ENCODE measurements at regions not wholly inside any gene's neighbourhood (a gene's known extent, or its start where the extent isn't known, plus 50 kb on each side); places are given as distances from the start of the nearest gene placed in this dataset.
A peak's percentile ranks its signal among the peaks of the same experiment; 100 is the strongest.

- Histone ChIP-seq H3K4me1 (replicated peaks in 1 of 4; ENCODE audit: control insufficient read depth in 3 of 4, insufficient read depth in 4 of 4, low read length in 3 of 4) (no peaks in the 10 kb centered on the region; a peak in 2 of 7 replicates), H3K27me3 (replicated peaks in 1 of 4; ENCODE audit: control insufficient read depth in 3 of 4, extremely low read depth in 1 of 4, insufficient read depth in 3 of 4, low read length in 3 of 4) (no peaks in the 10 kb centered on the region), H2BK120ac (replicated peaks; ENCODE audit: low read depth, low read length) (no peak overlapping the region), H3K4me2 (ENCODE audit: insufficient read depth in 1 of 2, low read depth in 2 of 2, low read length in 2 of 2) (no peak overlapping the region), H3K79me1 (ENCODE audit: low read depth, low read length) (no peaks in the 10 kb centered on the region), H3K79me2 (ENCODE audit: control insufficient read depth in 1 of 2, insufficient read depth in 2 of 2, low read length in 2 of 2) (no peaks in the 10 kb centered on the region), H3K27ac (ENCODE audit: low read depth, low read length) (no peak overlapping the region), H2BK15ac (ENCODE audit: low read length) (no peak overlapping the region), H3K18ac (ENCODE audit: extremely low read depth, low read length) (no peak overlapping the region), H4K91ac (replicated peaks; ENCODE audit: insufficient read length, low read length) (no peak overlapping the region), H3K14ac (ENCODE audit: insufficient read length) (no peak overlapping the region), H3K23ac (ENCODE audit: insufficient read length) (no peak overlapping the region), H3K9ac (replicated peaks in 1 of 4; ENCODE audit: extremely low read depth in 1 of 4, low read depth in 3 of 4, low read length in 3 of 4) (no peak overlapping the region), H2AFZ (ENCODE audit: low read length) (no peak overlapping the region), H2BK12ac (ENCODE audit: low read depth, low read length) (no peak overlapping the region), H3K9me3 (ENCODE audit: insufficient read depth in 2 of 2, low read depth in 1 of 2, low read length in 1 of 2) (peaks cover 0 to 3% of the 10 kb centered on the region in 2 experiments; a peak in 1 of 4 replicates), H2AK5ac (ENCODE audit: low read depth, low read length) (no peak overlapping the region), H2BK20ac (ENCODE audit: low read length) (peak overlapping the region; percentile 80; the same call in 1 of the 2 replicates), H3K36me3 (ENCODE audit: control insufficient read depth in 2 of 4, insufficient read depth in 4 of 4, low read length in 3 of 4) (no peaks in the 10 kb centered on the region), H2BK5ac (ENCODE audit: low read depth, low read length) (no peak overlapping the region), H4K20me1 (replicated peaks in 1 of 2; ENCODE audit: control insufficient read depth in 1 of 2, insufficient read depth in 2 of 2, low read length in 2 of 2) (no peaks in the 10 kb centered on the region), H3K23me2 (ENCODE audit: low read depth, low read length) (no peaks in the 10 kb centered on the region), H3K4ac (replicated peaks; ENCODE audit: insufficient read length, low read depth, low read length) (no peak overlapping the region), H4K8ac (ENCODE audit: extremely low read depth, insufficient read depth, low read length) (no peak overlapping the region), H3K56ac (replicated peaks; ENCODE audit: insufficient read length, low read depth, low read length) (no peak overlapping the region), H3K4me3 (ENCODE audit: extremely low read depth in 1 of 4, insufficient read depth in 2 of 4, low read depth in 3 of 4, low read length in 4 of 4) (no peak overlapping the region), H4K5ac (ENCODE audit: insufficient read length, low read depth, low read length) (no peak overlapping the region)
- CTCF ChIA-PET (ENCODE audit: partially characterized antibody) = interaction anchor here (0.6 to 1.6 kb wide), 3 partner anchors 12 to 1349 kb away, joined by 3 to 4 read pairs (median 4); no protein-coding TSS in a partner anchor
- FAIRE-seq (no peak), DNase-seq (ENCODE audit: low read depth in 1 of 2, low spot score in 2 of 2) (no peak)
- TF ChIP-seq MAX (IDR thresholded peaks at IDR 0.05) (no peak), YY1 (IDR thresholded peaks at IDR 0.05; ENCODE audit: low read depth, low read length) (no peak), TAF7 (optimal IDR thresholded peaks at IDR 0.05; ENCODE audit: borderline replicate concordance, low read depth, low read length) (no peak), NANOG (IDR thresholded peaks at IDR 0.05; ENCODE audit: insufficient read depth, low read depth, low read length, poor library complexity, severe bottlenecking) (no peak), ASH2L (IDR thresholded peaks at IDR 0.05; ENCODE audit: low read length) (no peak), SAP30 (IDR thresholded peaks at IDR 0.05; ENCODE audit: insufficient read depth, insufficient replicate concordance, low read length) (no peak), BCL11A (IDR thresholded peaks at IDR 0.05; ENCODE audit: low read depth in 2 of 2, low read length in 2 of 2) (no peak)
- POLR2A ChIA-PET (ENCODE audit: partially characterized antibody) = no interaction called here
- 84% methylated on average over 13 of the region's 13 CpGs; no CpG with 5 or more reads in 1 of the 2 experiments for WGBS, 2 experiments (ENCODE audit: extremely low coverage in 1 of 2, insufficient coverage in 1 of 2, insufficient read length in 1 of 2, insufficient replicate concordance in 2 of 2, low coverage in 1 of 2, low lambda C conversion rate in 2 of 2, missing lambda C conversion rate in 1 of 2)
These were observed 199.9 kb downstream of the MAF start for GRCh38 chr16:79400462-79401149.

Measured in H1 (cell line).